Heart left ventricle (tissue), 16 donors: ENCODE measurements at regions not wholly inside any gene's neighbourhood (a gene's known extent, or its start where the extent isn't known, plus 50 kb on each side); places are given as distances from the start of the nearest gene placed in this dataset.

Experiments used
- ATAC-seq, 4 donors: fragments of 200-7000 bp; cut with Tn5 transposase; one replicate each; pipeline ENCODE4 v1.9.1; 2020 to 2022; ENCODE audit warnings: moderate library complexity in 4 of 4, mild to moderate bottlenecking in 3 of 4, moderate number of reproducible peaks in 1 of 4
- DNase-seq, 5 donors: peaks; one replicate each; pipeline ENCODE4 v3.0.0-alpha.2; 2020
- H3K27ac ChIP-seq, 12 donors: fragments of 200-600 bp; sonication (generic) in 4 of 12; one replicate each; pipeline versions ENCODE4 v1.5.0 to v1.8.0; 2016 to 2022; ENCODE audit warnings: mild to moderate bottlenecking in 2 of 12
- H3K27me3 ChIP-seq, 9 donors: fragments of 200-600 bp; sonication (generic) in 2 of 9; one replicate each; pipeline versions ENCODE4 v1.5.1 to v1.8.0; 2016 to 2022; ENCODE audit warnings: mild to moderate bottlenecking in 3 of 9
- H3K36me3 ChIP-seq, 9 donors: fragments of 200-600 bp; sonication (generic) in 2 of 9; one replicate each; pipeline versions ENCODE4 v1.5.0 to v1.8.0; 2018 to 2022; ENCODE audit warnings: mild to moderate bottlenecking in 2 of 9
- H3K4me1 ChIP-seq, 12 donors: fragments of 200-600 bp; sonication (generic) in 4 of 12; one replicate each; pipeline versions ENCODE4 v1.5.0 to v1.8.0; 2016 to 2022; ENCODE audit warnings: mild to moderate bottlenecking in 3 of 12
- H3K4me3 ChIP-seq, 12 donors: fragments of 200-600 bp; sonication (generic) in 4 of 12; one replicate each; pipeline versions ENCODE4 v1.5.0 to v1.8.0; 2017 to 2022; ENCODE audit warnings: mild to moderate bottlenecking in 9 of 12, moderate library complexity in 4 of 12
- H3K9me3 ChIP-seq, 12 donors: fragments of 200-600 bp; sonication (generic) in 4 of 12; one replicate each; pipeline versions ENCODE4 v1.5.0 to v1.8.0; 2016 to 2022; ENCODE audit warnings: mild to moderate bottlenecking in 1 of 12
- CTCF ChIP-seq, 12 donors: fragments of 200-600 bp; sonication (generic) in 4 of 12; IDR thresholded peaks; one replicate each; pipeline versions ENCODE4 v1.5.0 to v1.8.0; 2018 to 2022; ENCODE audit warnings: antibody characterized with exemption in 12 of 12, mild to moderate bottlenecking in 5 of 12
- POLR2A ChIP-seq, 2 donors: fragments of 450-650 bp; IDR thresholded peaks; one replicate each; pipeline ENCODE4 v1.6.1; 2017; ENCODE audit warnings: antibody characterized with exemption in 2 of 2, mild to moderate bottlenecking in 2 of 2, moderate library complexity in 2 of 2
- WGBS, 4 donors: extraction: QIAGEN DNeasy Blood & Tissue Kit in 2 of 4; methylation state at CpG; one replicate each; pipeline versions ENCODE4 v1.1.5 to v1.1.7; 2013 to 2018; 5-methylcytosine and 5-hydroxymethylcytosine counted together
- intact Hi-C, 10 donors: fragments of 100-400 bp; cut with DNase I; formaldehyde crosslinking; loops; one replicate each; pipeline versions ENCODE4 v1.11.1 to v1.14.2; 2022
- donor health status: ischemic (EF 13 %, LVEDD 7.1; RV severe dilation, severe dysfunction).
- donor health status: healthy with polysubstance abuse.
- donor health status: DM: no; HTN: yes; CAD: no.
- donor health status: DM: no; HTN: no; CAD: no.
- donor health status: ischemic (EF 25% LVEDD 6.9; RV normal size, moderate dysfunction).
- donor health status: ischemic (EF 25% LVEDD 5.7; RV mildly dilated, moderate dysfunction).
- donor health status: healthy.
- donor health status: DM: yes; HTN: yes; CAD: no.
- donor health status: ischemic (EF 35%, LVEDD 5.7; RV mildly dilated, moderate dysfunction).
- donor health status: nonischemic (EF 11% LVEDD 7.7; RV severe dilation, severe dysfunction).
- donor health status: DM: yes; HTN: yes; CAD: no.
- donor health status: PGD.
- donor health status: ischemic (EF 29% LVEDD 5.4; RV normal size, mild dysfunction).
- donor health status: nonischemic (EF 23%, LVEDD 6.1; RV moderate dilation, normal function).

- no peak for ATAC-seq
- intact Hi-C loops: no loop called here
- Histone ChIP-seq H3K27ac (no peak overlapping the region), H3K9me3 (peaks cover 0 to 19% (median 10%) of the 10 kb centered on the region in 12 donors), H3K4me1 (no peaks in the 10 kb centered on the region), H3K36me3 (no peaks in the 10 kb centered on the region), H3K4me3 (no peak overlapping the region), H3K27me3 (no peaks in the 10 kb centered on the region)
- 71 to 96% (median 91%) methylated on average over 1 of the region's 1 CpG for WGBS, 4 donors
- DNase-seq: no peak
- TF ChIP-seq CTCF (IDR thresholded peaks at IDR 0.05) (no peak), POLR2A (IDR thresholded peaks at IDR 0.05) (no peak)
These were observed 172.8 kb upstream of the ARG1 start for GRCh38 chr6:131400054-131400778.

GRCh38 chr6:131400779-131401496 lies 172.1 kb upstream of the ARG1 start:
- WGBS, 4 donors: 75 to 80% (median 77%) methylated on average over 2 of the region's 2 CpGs
- H3K4me3 ChIP-seq: no peak overlapping the region
- TF ChIP-seq CTCF (IDR thresholded peaks at IDR 0.05) (no peak), POLR2A (IDR thresholded peaks at IDR 0.05) (no peak)

GRCh38 chr6:131408811-131409210 lies 164.2 kb upstream of the ARG1 start:
- Histone ChIP-seq H3K27ac (no peak overlapping the region), H3K4me3 (no peak overlapping the region), H3K4me1 (no peaks in the 10 kb centered on the region), H3K9me3 (no peaks in the 10 kb centered on the region), H3K36me3 (no peaks in the 10 kb centered on the region), H3K27me3 (no peaks in the 10 kb centered on the region)
- no peak for TF ChIP-seq CTCF (IDR thresholded peaks at IDR 0.05)
- no peak for TF ChIP-seq POLR2A (IDR thresholded peaks at IDR 0.05)
- 74 to 82% (median 78%) methylated on average over 1 of the region's 1 CpG for WGBS, 4 donors
- ATAC-seq (no peak), DNase-seq (no peak)
- intact Hi-C loops: no loop called here

More at GRCh38 chr6:131400779-131401496, 172.1 kb upstream of the ARG1 start:
- DNase-seq (no peak), ATAC-seq (no peak)
- no peaks in the 10 kb centered on the region for H3K4me1 ChIP-seq
- no peak overlapping the region for H3K27ac ChIP-seq
- H3K36me3 ChIP-seq: no peaks in the 10 kb centered on the region
- no peaks in the 10 kb centered on the region for H3K27me3 ChIP-seq
- peaks cover 0 to 19% (median 10%) of the 10 kb centered on the region in 12 donors for H3K9me3 ChIP-seq
- intact Hi-C loops: no loop called here

GRCh38 chr6:131410785-131411184 lies 162.2 kb upstream of the ARG1 start:
- no peaks in the 10 kb centered on the region for H3K9me3 ChIP-seq
- no peaks in the 10 kb centered on the region for H3K36me3 ChIP-seq
- ATAC-seq (no peak), DNase-seq (no peak)
- no peaks in the 10 kb centered on the region for H3K27me3 ChIP-seq
- H3K27ac ChIP-seq: no peak overlapping the region
- no peak for TF ChIP-seq POLR2A (IDR thresholded peaks at IDR 0.05)
- intact Hi-C loops: no loop called here
- WGBS, 4 donors: 42 to 74% (median 57%) methylated on average over 1 of the region's 1 CpG
- H3K4me1 ChIP-seq: no peaks in the 10 kb centered on the region
- no peak overlapping the region for H3K4me3 ChIP-seq
